WTC11 (cell line): ENCODE measurements at regions not wholly inside any gene's neighbourhood (a gene's known extent, or its start where the extent isn't known, plus 50 kb on each side); places are given as distances from the start of the nearest gene placed in this dataset.

ENCODE experiments used
- ATAC-seq: fragments of 200-7000 bp; cut with Tn5 transposase; 2 replicates; pipeline ENCODE4 v1.10.0; 2021; ENCODE audit warnings: mild to moderate bottlenecking, moderate library complexity
- CTCF ChIA-PET: fragments of 300-600 bp; sonication (Branson Sonifier 250); formaldehyde crosslinking; loops from one replicate; lab custom pipeline; 2021; ENCODE audit warnings: antibody characterized with exemption; lab: Charles Lee
- POLR2A ChIA-PET: fragments of 350-600 bp; sonication (Branson Sonifier 250); formaldehyde crosslinking; loops from one replicate; lab custom pipeline; 2021; ENCODE audit warnings: antibody characterized with exemption; lab: Charles Lee
- DNase-seq: peaks from one replicate; pipeline ENCODE4 v3.0.0; 2021; ENCODE audit warnings: low spot score
- H3K27ac Mint-ChIP-seq: 2 replicates; pipeline ENCODE4 v1.8.0; 2021; ENCODE audit warnings: mixed read lengths
- H3K27me3 Mint-ChIP-seq: 2 replicates; pipeline ENCODE4 v1.8.0; 2021; ENCODE audit warnings: low read depth, mild to moderate bottlenecking, moderate library complexity, mixed read lengths
- H3K36me3 Mint-ChIP-seq: 2 replicates; pipeline ENCODE4 v1.8.0; 2021; ENCODE audit warnings: mixed read lengths
- H3K4me1 Mint-ChIP-seq: 2 replicates; pipeline ENCODE4 v1.8.0; 2022; ENCODE audit warnings: mixed read lengths
- H3K4me3 Mint-ChIP-seq: 2 replicates; pipeline ENCODE4 v1.8.0; 2021; ENCODE audit warnings: mild to moderate bottlenecking, moderate library complexity, mixed read lengths
- H3K9me3 Mint-ChIP-seq: 2 replicates; pipeline ENCODE4 v1.8.0; 2021; ENCODE audit warnings: mixed read lengths
- AR ChIP-seq: fragments of 250-450 bp; sonication (Bioruptor Pico); IDR thresholded peaks from 2 replicates; pipeline ENCODE4 v1.9.0; 2021; ENCODE audit warnings: mild to moderate bottlenecking
- ATF2 ChIP-seq: sonication (generic); formaldehyde crosslinking; IDR thresholded peaks from 2 replicates; pipeline ENCODE4 v1.8.1; 2022; ENCODE audit warnings: low read depth, missing genetic modification reagents, borderline replicate concordance
- ATF3 ChIP-seq: sonication (generic); formaldehyde crosslinking; conservative IDR thresholded peaks from 2 replicates; pipeline ENCODE4 v1.8.1; 2022; ENCODE audit warnings: mild to moderate bottlenecking, missing genetic modification reagents
- E2F4 ChIP-seq: sonication (generic); formaldehyde crosslinking; IDR thresholded peaks from 2 replicates; pipeline ENCODE4 v1.8.1; 2022; ENCODE audit warnings: low read depth, mild to moderate bottlenecking, moderate library complexity, missing genetic modification reagents, borderline replicate concordance
- ETV6 ChIP-seq: sonication (generic); formaldehyde crosslinking; IDR thresholded peaks from 2 replicates; pipeline ENCODE4 v1.8.1; 2022; ENCODE audit warnings: mild to moderate bottlenecking, missing genetic modification reagents
- GABPB1 ChIP-seq: sonication (generic); formaldehyde crosslinking; IDR thresholded peaks from 2 replicates; pipeline ENCODE4 v1.8.1; 2023; ENCODE audit warnings: mild to moderate bottlenecking, missing genetic modification reagents
- GTF2I ChIP-seq: fragments of 250-450 bp; sonication (Bioruptor Pico); conservative IDR thresholded peaks from 2 replicates; pipeline ENCODE4 v1.4.0; 2021; ENCODE audit warnings: mild to moderate bottlenecking
- IRF2 ChIP-seq: sonication (generic); formaldehyde crosslinking; IDR thresholded peaks from 2 replicates; pipeline ENCODE4 v1.8.0; 2022; ENCODE audit warnings: low read depth, missing genetic modification reagents, borderline replicate concordance
- MYBL2 ChIP-seq: sonication (generic); formaldehyde crosslinking; IDR thresholded peaks from 2 replicates; pipeline ENCODE4 v1.8.1; 2023; ENCODE audit warnings: mild to moderate bottlenecking, moderate library complexity, missing genetic modification reagents
- PRDM15 ChIP-seq: sonication (generic); formaldehyde crosslinking; IDR thresholded peaks from 2 replicates; pipeline ENCODE4 v1.8.0; 2022; ENCODE audit warnings: missing genetic modification reagents
- RORB ChIP-seq: fragments of 250-450 bp; sonication (Bioruptor Pico); IDR thresholded peaks from 2 replicates; pipeline ENCODE4 v1.9.0; 2021; ENCODE audit warnings: mild to moderate bottlenecking
- SMAD4 ChIP-seq: sonication (generic); formaldehyde crosslinking; IDR thresholded peaks from 2 replicates; pipeline ENCODE4 v1.8.0; 2022; ENCODE audit warnings: mild to moderate bottlenecking, missing genetic modification reagents
- SP1 ChIP-seq: sonication (generic); formaldehyde crosslinking; conservative IDR thresholded peaks from 2 replicates; pipeline ENCODE4 v1.8.1; 2022; ENCODE audit warnings: missing genetic modification reagents
- TEAD4 ChIP-seq: sonication (generic); formaldehyde crosslinking; IDR thresholded peaks from 2 replicates; pipeline ENCODE4 v1.8.0; 2022; ENCODE audit warnings: mild to moderate bottlenecking, missing genetic modification reagents
- ZNF219 ChIP-seq: sonication (generic); formaldehyde crosslinking; IDR thresholded peaks from 2 replicates; pipeline ENCODE4 v1.8.0; 2023; ENCODE audit warnings: missing genetic modification reagents, mild to moderate bottlenecking, borderline replicate concordance
- ZNF232 ChIP-seq: sonication (generic); formaldehyde crosslinking; IDR thresholded peaks from 2 replicates; pipeline ENCODE4 v1.8.0; 2022; ENCODE audit warnings: mild to moderate bottlenecking, missing genetic modification reagents
- ZNF263 ChIP-seq: sonication (generic); formaldehyde crosslinking; IDR thresholded peaks from 2 replicates; pipeline ENCODE4 v1.8.1; 2022; ENCODE audit warnings: low read depth, mild to moderate bottlenecking, moderate library complexity, missing genetic modification reagents
- ZNF423 ChIP-seq: fragments of 250-450 bp; sonication (Bioruptor Pico); IDR thresholded peaks from 2 replicates; pipeline ENCODE4 v2.1.2; 2022; ENCODE audit warnings: mild to moderate bottlenecking, moderate library complexity
- TF ChIP-seq, protein P1 (sequence below): sonication (generic); formaldehyde crosslinking; IDR thresholded peaks from 2 replicates; pipeline ENCODE4 v1.8.1; 2023; ENCODE audit warnings: mild to moderate bottlenecking, moderate library complexity, missing genetic modification reagents
- TF ChIP-seq, protein P2 (sequence below): sonication (generic); formaldehyde crosslinking; IDR thresholded peaks from 2 replicates; pipeline ENCODE4 v1.8.1; 2022; ENCODE audit warnings: mild to moderate bottlenecking, missing genetic modification reagents, moderate library complexity, borderline replicate concordance

- Mint-ChIP-seq H3K27ac (no peak overlapping the region), H3K27me3 (no peaks in the 10 kb centered on the region), H3K4me3 (no peak overlapping the region), H3K4me1 (no peaks in the 10 kb centered on the region), H3K9me3 (no peaks in the 10 kb centered on the region), H3K36me3 (no peaks in the 10 kb centered on the region)
- POLR2A ChIA-PET: no interaction called here
- ATAC-seq (no peak), DNase-seq (no peak)
- CTCF ChIA-PET: interaction anchor here (0.5 kb wide), 1 partner anchor 587 kb away, joined by 3 read pairs; no protein-coding TSS in a partner anchor
- TF ChIP-seq PRDM15: no peak
- no peak for TF ChIP-seq ZNF219 (CRISPR knock-in tag)
- no peak for TF ChIP-seq SP1 (CRISPR knock-in tag)
- no peak for TF ChIP-seq SMAD4 (CRISPR knock-in tag)
- no peak for TF ChIP-seq ATF3 (CRISPR knock-in tag)
- TF ChIP-seq RORB: no peak
- TF ChIP-seq, protein P1, sequence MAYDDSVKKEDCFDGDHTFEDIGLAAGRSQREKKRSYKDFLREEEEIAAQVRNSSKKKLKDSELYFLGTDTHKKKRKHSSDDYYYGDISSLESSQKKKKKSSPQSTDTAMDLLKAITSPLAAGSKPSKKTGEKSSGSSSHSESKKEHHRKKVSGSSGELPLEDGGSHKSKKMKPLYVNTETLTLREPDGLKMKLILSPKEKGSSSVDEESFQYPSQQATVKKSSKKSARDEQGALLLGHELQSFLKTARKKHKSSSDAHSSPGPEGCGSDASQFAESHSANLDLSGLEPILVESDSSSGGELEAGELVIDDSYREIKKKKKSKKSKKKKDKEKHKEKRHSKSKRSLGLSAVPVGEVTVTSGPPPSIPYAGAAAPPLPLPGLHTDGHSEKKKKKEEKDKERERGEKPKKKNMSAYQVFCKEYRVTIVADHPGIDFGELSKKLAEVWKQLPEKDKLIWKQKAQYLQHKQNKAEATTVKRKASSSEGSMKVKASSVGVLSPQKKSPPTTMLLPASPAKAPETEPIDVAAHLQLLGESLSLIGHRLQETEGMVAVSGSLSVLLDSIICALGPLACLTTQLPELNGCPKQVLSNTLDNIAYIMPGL (CRISPR knock-in tag): no peak
- TF ChIP-seq, protein P2, sequence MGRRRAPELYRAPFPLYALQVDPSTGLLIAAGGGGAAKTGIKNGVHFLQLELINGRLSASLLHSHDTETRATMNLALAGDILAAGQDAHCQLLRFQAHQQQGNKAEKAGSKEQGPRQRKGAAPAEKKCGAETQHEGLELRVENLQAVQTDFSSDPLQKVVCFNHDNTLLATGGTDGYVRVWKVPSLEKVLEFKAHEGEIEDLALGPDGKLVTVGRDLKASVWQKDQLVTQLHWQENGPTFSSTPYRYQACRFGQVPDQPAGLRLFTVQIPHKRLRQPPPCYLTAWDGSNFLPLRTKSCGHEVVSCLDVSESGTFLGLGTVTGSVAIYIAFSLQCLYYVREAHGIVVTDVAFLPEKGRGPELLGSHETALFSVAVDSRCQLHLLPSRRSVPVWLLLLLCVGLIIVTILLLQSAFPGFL (CRISPR knock-in tag): no peak
- no peak for TF ChIP-seq ZNF423 (CRISPR knock-in tag)
- no peak for TF ChIP-seq E2F4
- no peak for TF ChIP-seq IRF2
- no peak for TF ChIP-seq MYBL2
- no peak for TF ChIP-seq GABPB1 (CRISPR knock-in tag)
- TF ChIP-seq ZNF232: no peak
- TF ChIP-seq ETV6: no peak
- TF ChIP-seq TEAD4 (CRISPR knock-in tag): no peak
- no peak for TF ChIP-seq AR (CRISPR knock-in tag)
- TF ChIP-seq ATF2: no peak
- no peak for TF ChIP-seq GTF2I (CRISPR knock-in tag)
- TF ChIP-seq ZNF263 (CRISPR knock-in tag): no peak
Observed at GRCh38 chr2:82098617-82099016, 1794.1 kb upstream of the LRRTM1 start.
